ENCODE measurements at regions not wholly inside any gene's neighbourhood (a gene's known extent, or its start where the extent isn't known, plus 50 kb on each side); places are given as distances from the start of the nearest gene placed in this dataset.

- no peak for DNase-seq
These were observed 91.6 kb downstream of the TMX3 start for GRCh38 chr18:68623342-68623741.

- DNase-seq, result no peak
These were observed 103.6 kb downstream of the TMX3 start for GRCh38 chr18:68611311-68611710.

GRCh38 chr18:68608851-68609490 is 105.9 kb downstream of the TMX3 start:
- DNase-seq, result no peak

DNA sequence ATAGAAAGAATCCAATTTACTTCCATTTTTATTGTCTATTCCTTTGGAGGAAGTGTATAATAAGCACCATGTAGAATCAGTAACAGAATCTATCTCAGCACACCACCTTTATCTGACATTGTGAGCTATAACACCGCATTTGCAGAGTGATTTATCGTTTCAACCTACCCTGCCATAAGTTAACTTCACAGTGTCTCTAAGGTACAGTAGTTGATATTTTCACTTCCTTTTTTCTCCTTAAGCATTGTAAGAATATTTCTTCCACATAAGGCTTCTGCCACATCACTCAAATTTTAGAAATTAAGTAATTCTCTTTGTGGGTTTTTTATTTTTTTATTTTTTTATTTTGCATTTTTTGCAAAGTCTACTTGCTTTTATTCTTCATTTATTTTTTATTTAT is 107.1 kb downstream of the TMX3 start:
- DNase-seq, result no peak

DNA sequence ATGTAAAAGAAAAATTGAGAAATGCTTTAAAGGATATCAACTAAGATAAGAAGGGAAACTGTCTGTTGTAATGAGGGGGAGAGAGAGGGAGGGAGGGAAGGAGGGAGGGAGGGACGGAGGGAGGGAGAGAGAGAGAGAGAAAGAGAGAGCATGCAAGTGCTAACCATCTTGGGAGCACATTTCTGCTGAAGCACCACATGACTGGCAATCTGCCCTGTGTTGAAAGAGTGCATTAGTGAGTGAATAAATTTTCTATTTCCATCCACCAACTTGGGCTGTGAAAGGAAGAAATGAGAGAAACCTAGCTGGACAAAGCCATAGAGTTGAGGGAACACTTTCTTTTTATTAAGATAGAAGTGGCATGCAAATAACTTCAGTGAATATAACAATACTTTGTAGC is 110.7 kb downstream of the TMX3 start:
- DNase-seq, result no peak

DNA sequence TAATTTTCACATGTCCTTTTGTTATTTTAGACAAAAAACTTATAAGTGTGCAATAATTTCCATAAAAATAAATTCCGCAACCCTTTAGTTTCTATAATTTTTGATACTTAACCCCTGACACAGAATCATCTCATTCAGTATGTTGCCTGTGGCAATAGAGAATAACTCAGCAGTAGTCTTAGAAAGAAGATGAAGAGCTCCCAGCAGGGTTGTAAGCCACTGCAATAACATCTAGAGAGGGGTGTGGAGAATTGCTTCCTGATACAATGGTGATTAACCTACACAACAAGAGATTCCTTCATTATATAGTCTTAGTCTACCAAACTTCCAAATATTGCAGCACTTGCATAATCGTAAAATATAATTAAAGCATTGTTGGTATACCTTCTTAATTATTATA is 118.9 kb downstream of the TMX3 start:
- DNase-seq, result no peak

DNA sequence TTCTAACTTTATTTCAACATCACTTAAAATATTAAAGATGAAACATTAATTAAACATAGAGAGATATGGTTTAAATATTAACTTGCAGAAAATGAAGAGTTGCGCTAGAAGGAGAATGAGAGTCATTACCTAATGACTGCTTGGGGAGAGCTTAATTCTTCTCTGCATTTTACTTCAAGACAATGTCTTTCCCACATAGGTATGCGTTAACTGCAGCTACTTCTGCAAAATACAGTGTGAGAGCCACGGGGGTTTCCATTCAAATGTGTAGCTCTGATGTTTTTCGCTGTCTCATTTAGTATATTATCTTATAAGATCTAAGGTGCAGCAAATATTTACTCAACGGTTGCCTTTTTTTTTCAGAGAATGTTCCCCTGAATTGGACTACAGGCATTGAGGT is 126.7 kb downstream of the TMX3 start:
- DNase-seq, result no peak

DNA sequence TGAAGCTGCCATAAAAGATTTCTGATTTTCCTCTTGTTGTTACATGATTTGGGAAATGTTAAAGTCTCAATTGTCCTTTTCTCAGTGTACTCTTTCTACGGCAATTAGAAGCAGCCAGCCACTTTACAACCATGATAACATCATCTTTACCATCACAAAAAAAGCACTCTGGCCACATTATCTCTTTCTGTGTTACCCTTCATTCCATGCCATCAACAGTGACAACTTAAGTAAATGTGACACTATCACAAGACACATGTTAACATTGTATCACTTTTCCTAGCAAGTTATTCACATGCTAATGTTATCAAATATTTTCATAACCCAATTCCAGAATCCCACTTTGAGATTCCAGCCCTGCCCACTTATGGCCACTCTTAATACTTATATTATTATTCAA is 131.2 kb downstream of the TMX3 start:
- DNase-seq, result no peak

GRCh38 chr18:68574311-68574710 is 140.6 kb downstream of the TMX3 start:
- no peak for DNase-seq

DNA sequence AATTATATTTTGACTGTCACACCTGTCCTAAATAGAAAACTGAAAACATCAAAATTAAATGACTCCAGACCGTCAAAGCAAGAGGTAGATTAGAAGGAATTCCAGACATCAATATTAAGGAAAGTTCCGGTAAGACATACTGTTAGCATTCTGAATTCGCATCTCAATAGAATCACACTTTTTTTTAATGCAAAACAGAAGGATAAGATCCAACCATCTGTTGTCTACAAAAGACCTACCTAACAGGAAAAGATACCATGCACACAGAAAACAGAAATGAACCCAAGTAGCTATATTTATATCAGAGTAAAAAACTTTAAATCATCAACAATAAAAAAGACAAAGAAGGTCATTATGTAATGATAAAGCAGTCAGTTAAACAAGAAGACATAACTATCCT is 145.0 kb downstream of the TMX3 start:
- no peak for DNase-seq

- DNase-seq, result no peak
These were observed 146.3 kb downstream of the TMX3 start for GRCh38 chr18:68568364-68569155.

DNA sequence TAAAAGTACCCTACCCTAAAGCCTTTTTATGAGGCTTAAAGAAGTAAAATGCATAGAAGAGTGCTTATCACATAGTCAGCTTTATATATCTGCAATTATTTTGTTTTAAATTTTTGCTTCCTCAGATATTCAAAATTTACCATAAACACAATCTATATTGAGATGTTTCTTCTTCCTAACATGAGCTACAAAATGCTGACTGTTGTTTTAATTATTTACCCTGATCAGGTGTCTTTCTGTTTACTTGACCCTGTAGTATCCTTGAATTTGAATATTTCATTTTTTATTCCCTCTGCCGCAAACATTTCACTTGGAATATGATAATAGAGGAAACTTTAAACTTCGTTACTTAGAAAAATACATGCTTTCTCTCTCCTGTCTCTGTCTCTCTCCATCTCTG is 147.9 kb downstream of the TMX3 start:
- no peak for DNase-seq

DNA sequence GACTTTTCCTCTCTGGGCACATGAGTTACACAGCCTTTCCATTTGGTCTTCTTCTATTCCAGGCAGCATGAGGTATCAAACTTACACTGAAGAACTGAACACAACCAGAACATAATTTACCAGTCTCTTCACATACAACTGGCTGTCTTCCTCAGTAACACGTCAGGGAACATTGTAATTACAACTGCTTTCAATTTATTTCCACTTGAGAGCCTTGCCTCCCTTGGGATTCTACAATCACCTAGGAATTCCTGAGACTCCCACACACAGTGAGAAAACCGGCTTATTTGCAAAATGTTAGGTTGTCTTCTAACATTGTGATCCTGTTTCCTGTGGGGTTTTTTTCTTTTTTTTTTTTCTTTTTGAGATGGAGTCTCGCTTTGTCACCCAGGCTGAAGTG is 149.9 kb downstream of the TMX3 start:
- DNase-seq, result no peak

DNA sequence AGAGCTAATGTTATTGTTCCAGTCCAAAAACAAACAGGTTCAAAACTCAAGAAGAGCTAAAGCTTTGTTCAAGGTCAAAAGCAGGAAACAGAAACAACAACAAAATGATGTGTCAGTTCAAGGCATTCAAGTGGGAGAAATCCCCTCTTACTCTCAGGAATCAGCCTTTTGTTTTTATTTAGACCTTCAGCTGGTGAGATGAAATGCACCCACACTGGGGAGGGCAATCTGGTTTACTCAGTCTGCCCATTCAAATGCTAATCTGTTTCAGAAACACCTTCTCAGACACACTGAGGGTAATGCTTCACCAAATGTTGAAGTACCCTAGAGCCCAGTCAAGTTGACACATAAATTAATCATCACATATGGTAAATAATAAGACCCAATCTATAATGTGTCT is 150.6 kb downstream of the TMX3 start:
- no peak for DNase-seq

GRCh38 chr18:68560128-68560527 is 154.8 kb downstream of the TMX3 start:
- DNase-seq, result no peak

GRCh38 chr18:68557183-68557582 is 157.7 kb downstream of the TMX3 start:
- DNase-seq, result no peak

DNA sequence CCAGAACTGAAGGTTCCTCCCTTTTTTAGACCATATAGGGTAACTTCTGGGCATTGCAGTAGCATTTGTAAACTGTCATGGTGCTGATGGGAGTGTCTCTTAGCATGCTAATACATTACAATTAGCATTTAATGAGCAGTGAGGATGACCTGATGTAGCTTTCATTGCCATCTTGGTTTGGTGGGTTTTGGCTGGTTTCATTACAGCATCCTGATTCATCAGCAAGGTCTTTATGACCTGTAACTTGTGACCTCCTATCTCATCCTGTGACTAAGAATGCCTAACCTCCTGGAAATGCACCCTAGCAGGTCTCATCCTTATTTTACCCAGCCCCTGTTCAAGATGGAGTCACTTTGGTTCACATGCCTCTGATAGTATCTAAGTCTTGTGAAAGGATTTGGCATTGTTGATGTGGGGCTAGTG is 159.0 kb downstream of the TMX3 start:
- no peak for DNase-seq

GRCh38 chr18:68548904-68549870 is 165.7 kb downstream of the TMX3 start:
- DNase-seq, result no peak

- no peak for DNase-seq
These were observed 171.6 kb downstream of the TMX3 start for GRCh38 chr18:68543344-68543743.

DNA sequence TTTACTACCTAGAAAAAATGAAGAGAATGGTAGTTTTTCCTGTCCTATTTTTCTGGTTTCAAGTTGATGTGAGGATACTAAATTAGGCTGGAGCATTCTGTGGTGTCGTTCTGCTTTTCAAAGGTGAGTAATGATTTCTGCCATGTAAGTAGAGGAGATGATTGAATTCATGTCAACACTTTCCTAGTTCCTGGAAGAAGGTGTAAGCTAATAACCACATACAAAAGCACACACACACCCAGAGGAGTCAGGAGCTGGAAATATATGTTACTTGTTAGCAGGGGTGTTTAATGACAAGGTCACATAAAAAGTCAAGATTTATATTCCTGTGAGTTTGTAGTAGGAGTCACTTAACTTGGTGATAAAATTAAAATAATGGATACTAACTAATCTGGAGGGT is 172.1 kb downstream of the TMX3 start:
- DNase-seq, result no peak

GRCh38 chr18:68533641-68534040 is 181.3 kb downstream of the TMX3 start:
- DNase-seq, result no peak

DNA sequence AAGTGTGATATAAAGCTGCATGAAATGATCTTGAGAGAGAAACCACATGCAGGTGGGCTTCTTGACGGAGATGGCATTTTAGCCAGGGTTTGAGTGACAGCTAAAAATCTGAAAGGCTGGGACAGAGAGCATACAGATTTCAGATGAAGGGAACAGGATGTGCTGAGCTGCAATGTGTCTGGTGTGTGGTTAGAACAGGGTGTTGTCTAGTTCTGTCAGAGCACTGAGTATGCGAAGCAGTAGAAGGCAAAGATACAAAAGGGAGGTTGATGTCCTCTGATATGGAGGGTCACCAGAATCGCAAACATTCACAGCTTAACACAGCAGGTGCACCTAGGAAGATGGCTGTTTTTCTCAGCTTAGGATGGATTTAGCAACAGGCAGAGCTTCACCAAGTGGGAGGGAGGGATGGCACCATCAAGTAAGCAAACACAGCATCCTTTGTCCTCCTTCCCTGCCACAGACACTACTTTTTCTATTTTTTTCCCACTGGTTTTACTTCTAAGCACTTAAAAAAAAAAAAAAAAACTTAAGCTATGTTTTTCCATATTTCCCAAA is 182.5 kb downstream of the TMX3 start:
- DNase-seq, result no peak

- DNase-seq, result no peak
These were observed 189.8 kb downstream of the TMX3 start for GRCh38 chr18:68525091-68525490.

Data from T1000 (cell line).